ENCODE measurements at regions not wholly inside any gene's neighbourhood (a gene's known extent, or its start where the extent isn't known, plus 50 kb on each side); places are given as distances from the start of the nearest gene placed in this dataset.
"Not testable (repeated sequence)": the region's sequence is repeated elsewhere in the genome, so short reads cannot be mapped to it uniquely, and the experiment has no call there.

DNA sequence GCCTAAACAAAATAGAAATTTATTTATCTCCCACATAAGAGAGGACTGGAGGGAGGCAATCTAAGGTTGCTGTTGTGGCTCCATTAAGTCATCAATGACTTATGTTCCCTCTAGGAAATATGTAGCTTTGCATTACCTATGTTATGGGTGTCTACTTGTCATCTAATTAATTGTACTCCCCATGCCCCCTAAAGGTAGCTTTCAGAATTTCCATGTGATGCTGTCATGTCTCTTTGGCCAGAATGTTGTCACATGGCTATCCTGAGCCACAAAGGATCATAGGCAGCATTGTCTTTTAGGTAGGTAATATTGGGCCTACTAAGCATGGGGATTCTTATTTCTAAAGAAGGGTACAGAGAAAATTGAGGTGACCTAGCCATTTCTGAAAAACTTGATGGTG, 935.6 kb upstream of the FANCL start:
- DNase-seq (ENCODE audit: low spot score) = no peak

- no peak for DNase-seq (ENCODE audit: low spot score)
Measured at GRCh38 chr2:59174536-59175243, 933.6 kb upstream of the FANCL start.

- DNase-seq (ENCODE audit: low spot score) = no peak
Measured at GRCh38 chr2:59173325-59173724, 932.2 kb upstream of the FANCL start.

DNA sequence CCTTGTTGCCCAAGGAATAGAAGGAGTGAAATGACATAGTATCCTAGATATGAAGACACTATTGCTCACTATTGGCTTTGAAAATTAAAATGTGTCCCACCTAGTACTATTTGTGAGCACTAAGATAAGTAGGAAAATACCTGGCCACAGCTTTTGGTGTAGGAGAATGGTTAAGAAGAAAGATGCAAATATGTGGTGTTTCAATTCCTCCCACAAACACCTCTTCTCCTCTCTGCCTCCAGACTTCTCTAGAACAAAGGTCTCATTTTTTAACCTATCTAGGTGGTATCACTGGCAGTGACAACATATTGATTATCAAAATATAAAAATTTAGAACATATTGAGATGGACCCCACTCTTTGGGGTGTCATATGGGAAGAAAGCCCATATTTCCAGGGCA, 929.9 kb upstream of the FANCL start:
- no peak for DNase-seq (ENCODE audit: low spot score)

- no peak for DNase-seq (ENCODE audit: low spot score)
Measured at GRCh38 chr2:59168766-59169165, 927.6 kb upstream of the FANCL start.

GRCh38 chr2:59167514-59167913, 926.4 kb upstream of the FANCL start:
- DNase-seq (ENCODE audit: low spot score) = no peak

- not testable (repeated sequence) for DNase-seq (ENCODE audit: low spot score)
Measured at GRCh38 chr2:59157908-59158307, 916.8 kb upstream of the FANCL start.

DNA sequence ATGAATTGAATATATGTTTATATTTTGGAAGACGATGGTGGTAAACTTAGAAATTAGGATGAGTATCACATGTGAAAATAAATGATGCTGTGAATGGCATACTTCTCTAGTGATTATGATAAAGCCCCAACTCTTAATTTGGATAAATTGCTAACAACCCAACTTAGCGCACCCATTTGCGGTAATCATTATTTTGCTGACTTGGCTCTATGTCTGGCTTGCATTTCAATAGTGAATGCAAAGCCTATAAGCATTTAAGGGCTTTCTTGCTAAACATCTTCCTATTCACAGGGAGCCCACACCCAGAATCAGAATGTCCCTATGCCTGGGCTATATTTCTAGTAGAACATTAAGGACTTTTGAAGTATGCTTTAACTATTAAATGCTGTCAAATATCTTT, 910.7 kb upstream of the FANCL start:
- no peak for DNase-seq (ENCODE audit: low spot score)

GRCh38 chr2:59150217-59150849, 909.2 kb upstream of the FANCL start:
- DNase-seq (ENCODE audit: low spot score) = no peak

- no peak for DNase-seq (ENCODE audit: low spot score)
Measured at GRCh38 chr2:59149271-59149670, 908.1 kb upstream of the FANCL start.

DNA sequence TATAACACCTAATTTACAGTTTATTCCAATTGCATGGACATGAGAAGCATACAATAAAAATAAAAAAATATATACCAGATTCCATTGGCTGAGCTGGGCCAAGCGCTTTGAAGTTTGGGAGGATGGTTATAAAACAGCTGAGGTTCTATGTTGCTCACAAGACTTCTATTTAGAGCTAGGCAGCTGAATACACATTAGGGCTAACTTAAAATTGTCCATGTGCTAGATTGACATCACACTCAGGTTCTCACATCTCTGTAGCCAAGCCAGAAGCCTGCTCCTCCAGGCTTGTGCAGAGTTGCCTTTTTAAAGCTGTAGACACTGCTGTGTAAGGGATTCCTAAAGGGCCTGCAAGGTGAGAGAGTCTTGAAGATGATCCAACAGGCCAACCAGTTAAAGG, 871.1 kb upstream of the FANCL start:
- no peak for DNase-seq (ENCODE audit: low spot score)

DNA sequence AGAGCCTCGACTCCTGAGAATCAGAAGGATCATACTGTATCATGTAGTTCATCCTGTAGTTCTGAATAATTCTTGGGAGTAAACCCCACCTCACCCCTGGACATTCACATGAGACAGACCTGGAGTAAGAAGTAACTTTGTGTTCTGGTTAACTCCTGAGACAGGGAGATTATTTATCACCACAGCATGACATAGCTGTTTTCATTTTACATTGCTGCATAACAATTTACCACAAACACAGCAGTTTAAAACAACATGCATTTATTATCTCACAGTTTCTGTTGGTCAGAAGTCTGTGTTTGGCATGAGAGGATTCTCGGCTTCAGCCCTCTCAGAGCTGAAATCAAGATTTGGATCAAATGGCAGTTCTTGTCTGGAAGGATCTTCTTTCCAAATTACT, 855.8 kb upstream of the FANCL start:
- DNase-seq (ENCODE audit: low spot score) = no peak

DNA sequence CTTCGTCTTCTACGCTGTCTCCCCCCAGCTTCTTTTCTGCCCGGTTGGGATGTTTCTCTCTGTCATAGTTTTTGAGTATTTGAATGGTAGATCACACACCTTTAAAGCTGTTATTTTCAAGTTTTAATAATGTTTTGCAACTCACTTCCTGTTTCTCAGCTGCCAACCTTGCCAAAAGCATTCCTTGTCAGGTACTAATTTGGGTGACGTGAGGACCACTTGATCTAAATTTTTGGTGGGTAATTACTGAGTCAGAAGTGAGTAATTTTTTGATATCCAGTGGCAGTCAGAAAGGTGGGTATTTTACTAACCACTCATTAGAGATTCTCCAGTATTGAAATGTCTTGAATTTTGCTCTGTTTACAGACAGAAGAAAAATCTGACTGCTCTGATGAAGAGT, 852.4 kb upstream of the FANCL start:
- no peak for DNase-seq (ENCODE audit: low spot score)

GRCh38 chr2:59084326-59084725, 843.2 kb upstream of the FANCL start:
- no peak for DNase-seq (ENCODE audit: low spot score)

GRCh38 chr2:59083075-59083828, 842.1 kb upstream of the FANCL start:
- no peak for DNase-seq (ENCODE audit: low spot score)

DNA sequence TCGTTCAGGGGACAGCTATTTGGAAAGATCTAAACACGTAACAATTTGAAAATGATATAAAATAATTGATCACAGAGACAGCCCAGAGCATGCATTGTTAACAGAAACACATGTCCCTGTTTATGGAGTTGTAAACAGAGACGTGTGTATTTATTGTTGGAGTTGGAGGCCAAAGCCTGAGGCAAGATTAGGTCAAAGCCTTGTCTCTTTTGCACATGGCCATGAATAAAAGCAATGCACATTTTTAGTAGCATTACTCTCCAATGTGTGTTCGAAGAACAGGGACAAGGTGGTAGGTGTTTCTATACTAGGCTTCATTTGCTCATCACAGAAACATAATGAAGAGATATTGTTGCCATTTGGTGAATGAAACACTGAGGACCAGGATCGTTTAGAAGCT, 841.5 kb upstream of the FANCL start:
- DNase-seq (ENCODE audit: low spot score) = no peak

GRCh38 chr2:59080451-59081181, 839.5 kb upstream of the FANCL start:
- no peak for DNase-seq (ENCODE audit: low spot score)

DNA sequence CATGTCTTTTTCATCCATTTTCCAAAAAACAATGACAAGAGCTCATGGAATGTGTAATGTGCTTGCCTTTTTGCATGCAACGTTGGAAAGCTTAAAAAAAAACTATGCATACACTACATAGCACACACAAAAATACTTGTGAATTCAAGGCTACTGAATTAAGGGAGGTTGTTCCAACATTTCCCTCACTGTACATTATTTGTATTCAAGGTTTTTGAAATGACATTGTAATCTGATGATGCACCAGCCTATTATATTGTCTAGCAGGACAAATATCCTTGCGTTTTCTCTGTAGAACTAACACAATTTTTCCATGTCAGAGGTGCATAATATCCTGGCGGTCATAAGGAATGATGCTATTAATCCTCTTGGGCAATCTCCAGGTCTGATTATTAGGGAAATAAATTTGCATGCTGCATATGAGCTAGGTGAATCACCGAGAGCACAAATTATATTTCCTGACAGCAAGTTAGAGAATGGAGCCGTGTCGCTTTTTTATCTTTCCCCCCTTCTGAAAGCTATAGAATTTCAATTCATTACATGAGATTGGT, 836.9 kb upstream of the FANCL start:
- DNase-seq (ENCODE audit: low spot score) = no peak

DNA sequence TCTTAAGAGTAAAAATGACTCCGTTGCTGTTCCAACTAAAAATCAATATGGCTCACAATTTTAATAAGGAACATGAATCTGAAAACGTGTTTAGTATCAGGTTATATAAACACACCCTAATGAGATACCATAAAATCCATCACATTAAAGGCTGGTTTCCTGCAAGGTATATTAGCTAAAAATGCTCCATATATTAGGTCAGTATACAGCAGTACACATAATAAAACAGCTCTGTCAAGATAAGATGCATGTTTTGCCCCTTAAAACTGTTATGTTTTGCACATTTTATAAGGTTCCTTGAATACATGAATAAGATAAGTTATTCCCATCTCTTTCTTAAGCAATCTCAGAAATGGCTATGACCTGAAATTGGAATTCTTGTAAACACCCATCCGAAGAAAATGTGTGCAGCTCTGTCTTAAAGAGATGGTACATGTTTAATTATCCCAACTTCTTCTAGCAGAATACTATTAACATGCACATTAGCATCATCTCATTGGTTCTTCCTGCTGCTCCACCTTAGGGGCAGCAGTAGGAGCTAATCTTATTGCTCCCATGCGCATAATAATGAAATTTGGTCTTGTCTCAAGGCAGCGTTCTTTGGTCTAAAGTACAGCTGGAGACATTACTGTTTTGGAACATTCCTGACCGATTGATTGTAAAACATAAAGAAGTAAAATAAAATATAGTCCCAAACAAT, 836.1 kb upstream of the FANCL start:
- DNase-seq (ENCODE audit: low spot score) = no peak

DNA sequence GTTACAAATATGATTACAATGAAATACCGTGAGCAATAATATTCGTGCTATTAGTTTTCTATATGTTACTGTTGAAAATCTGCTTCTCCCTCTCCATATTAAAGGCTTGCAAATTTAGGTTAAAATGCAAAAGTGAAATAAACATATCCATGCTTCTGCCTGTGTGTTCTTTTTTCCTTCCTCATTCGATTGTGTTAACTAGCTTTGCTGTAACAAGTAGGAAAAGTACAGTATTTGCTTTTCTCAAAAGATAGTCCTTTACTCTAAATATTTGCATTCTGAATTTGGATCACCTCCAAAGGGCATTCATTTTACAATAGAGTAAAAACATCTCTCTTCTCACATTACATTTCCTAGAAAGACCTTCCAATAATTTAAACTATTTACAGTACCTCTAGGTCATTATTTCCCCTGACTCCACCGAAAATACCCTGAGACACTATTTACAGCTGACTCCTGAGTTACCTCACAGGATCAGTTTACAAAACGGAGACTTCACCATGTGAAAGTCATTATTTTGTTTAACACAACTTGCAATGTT, 835.0 kb upstream of the FANCL start:
- no peak for DNase-seq (ENCODE audit: low spot score)

DNA sequence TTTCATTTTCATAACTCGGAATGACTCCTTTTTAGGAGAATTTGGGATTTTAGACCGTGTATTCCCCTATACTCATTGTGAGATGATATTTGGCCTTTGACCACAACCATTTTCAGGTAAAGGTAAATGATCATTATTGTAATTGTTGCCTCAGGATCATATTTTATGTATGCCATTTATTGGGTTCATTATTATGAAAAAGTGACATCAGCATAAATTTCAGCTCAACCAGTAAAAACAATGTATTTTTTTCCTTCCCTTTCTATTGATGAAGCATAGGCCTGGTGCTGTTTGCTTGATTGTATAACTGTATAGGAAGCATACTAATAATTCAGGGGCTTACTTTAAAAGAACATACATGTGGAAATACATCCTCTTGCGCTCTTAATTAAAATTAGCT, 832.9 kb upstream of the FANCL start:
- no peak for DNase-seq (ENCODE audit: low spot score)

Measured in iPS-NIHi11 (cell line).